GM21367 (cell line): ENCODE measurements at regions not wholly inside any gene's neighbourhood (a gene's known extent, or its start where the extent isn't known, plus 50 kb on each side); places are given as distances from the start of the nearest gene placed in this dataset.
A peak's percentile ranks its signal among the peaks of the same experiment; 100 is the strongest.
"Not testable (repeated sequence)": the region's sequence is repeated elsewhere in the genome, so short reads cannot be mapped to it uniquely, and the experiment has no call there.

ENCODE experiments used
- ATAC-seq: cut with Tn5 transposase; IDR thresholded peaks from one replicate; pipeline ENCODE4 v1.9.1; 2021; ENCODE audit not compliant: unreplicated experiment

- no peak for ATAC-seq
These were observed 467.4 kb upstream of the SEMA6A start for GRCh38 chr5:117041926-117042595.

- no peak for ATAC-seq
These were observed 464.4 kb upstream of the SEMA6A start for GRCh38 chr5:117039035-117039434.

DNA sequence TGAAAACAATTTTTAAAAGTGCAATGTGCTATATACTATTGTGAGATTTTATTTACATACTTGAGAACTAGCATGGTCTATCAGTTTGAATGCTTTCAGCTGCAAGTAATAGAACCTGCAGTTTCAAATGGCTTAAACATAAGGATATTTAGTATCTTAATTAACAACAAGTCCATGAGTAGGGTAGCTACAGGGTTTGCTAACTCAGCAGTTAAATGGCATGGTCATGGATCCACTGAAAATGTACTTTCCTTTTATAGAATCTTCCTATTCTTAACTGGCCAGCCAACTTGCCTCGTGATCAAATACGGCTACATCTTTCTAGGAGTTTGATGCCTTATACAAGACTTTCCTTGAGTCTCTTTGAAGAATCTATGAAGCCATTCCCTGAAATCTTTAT is 452.8 kb upstream of the SEMA6A start:
- no peak for ATAC-seq

DNA sequence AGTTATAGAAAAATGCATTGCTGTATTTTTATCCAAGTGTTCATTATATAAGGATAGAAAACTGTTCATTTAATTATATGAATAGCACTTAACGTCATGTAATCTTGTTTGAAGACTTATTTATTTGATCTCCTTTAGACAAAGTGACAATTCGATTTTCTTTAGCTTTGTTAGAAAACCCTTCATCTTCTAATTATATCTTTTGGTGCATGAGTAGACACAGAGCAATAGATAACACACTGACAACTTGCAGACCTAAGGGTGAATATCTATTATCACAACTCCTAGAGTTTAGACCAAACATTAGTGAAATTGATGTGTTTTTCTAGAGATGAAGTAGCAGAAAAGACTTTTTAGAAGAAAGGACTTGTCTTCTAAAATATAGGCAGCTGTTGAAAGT is 446.4 kb upstream of the SEMA6A start:
- no peak for ATAC-seq

- no peak for ATAC-seq
These were observed 438.8 kb upstream of the SEMA6A start for GRCh38 chr5:117013280-117013877.

- ATAC-seq, result no peak
These were observed 436.0 kb upstream of the SEMA6A start for GRCh38 chr5:117010574-117010973.

GRCh38 chr5:116998024-116998423 is 423.4 kb upstream of the SEMA6A start:
- ATAC-seq, result no peak

- ATAC-seq, result no peak
These were observed 418.1 kb upstream of the SEMA6A start for GRCh38 chr5:116992681-116993080.

GRCh38 chr5:116989995-116990394 is 415.4 kb upstream of the SEMA6A start:
- no peak for ATAC-seq

GRCh38 chr5:116982035-116982434 is 407.4 kb upstream of the SEMA6A start:
- no peak for ATAC-seq

- ATAC-seq, result no peak
These were observed 406.0 kb upstream of the SEMA6A start for GRCh38 chr5:116980581-116980980.

DNA sequence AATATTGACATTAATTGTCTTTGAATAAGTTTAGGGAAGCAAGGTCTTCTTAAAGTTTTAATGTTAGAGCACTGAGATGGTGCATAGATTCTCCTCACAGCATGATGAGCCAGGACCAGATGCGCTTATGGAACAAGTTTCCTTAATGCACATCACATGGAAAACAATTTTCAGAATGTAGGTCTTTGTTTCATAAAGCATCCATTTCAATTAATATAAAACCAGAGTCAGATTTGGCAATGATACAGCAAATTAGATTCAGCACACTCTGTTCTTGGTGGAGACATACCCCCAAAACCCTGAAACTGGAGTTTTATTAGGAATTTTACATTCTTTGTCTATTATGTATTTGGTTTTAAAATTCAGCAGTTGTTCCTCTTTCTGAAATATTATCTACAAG is 402.1 kb upstream of the SEMA6A start:
- no peak for ATAC-seq

DNA sequence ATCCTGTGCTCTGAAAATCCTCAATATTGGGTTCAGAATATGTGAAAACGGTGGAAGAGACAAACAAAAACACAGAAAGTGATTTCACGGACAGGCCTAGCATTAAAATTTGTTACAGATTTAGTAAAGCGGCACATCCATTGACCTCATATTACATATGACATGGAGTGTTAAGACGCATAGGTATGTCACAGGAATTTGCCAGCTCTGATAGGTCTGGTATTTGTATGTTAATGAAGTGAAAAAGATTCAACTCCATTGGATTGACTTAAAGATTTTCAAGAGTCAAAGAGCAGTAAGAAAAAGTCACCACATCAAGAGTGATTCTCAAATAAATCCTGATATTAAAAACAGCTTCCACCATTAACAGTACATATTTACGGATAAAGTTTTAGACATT is 396.5 kb upstream of the SEMA6A start:
- no peak for ATAC-seq

DNA sequence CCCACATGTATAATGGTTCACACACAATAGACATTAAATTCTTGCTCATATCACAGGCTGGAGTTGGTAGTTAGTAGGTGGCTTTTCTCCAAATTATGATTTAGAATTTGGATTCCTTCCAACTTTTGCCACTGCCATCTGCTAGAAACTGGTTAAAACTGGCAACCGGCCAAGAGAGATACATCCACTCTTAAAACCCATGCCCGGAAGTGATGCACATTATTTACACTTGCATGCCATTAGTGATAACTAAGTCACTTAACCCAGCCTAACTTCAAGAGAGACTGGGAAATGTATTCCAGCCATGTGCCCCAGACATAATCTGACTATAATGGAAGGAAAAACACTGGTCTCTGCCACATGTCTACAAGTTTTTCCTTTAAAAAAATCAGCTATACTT is 395.7 kb upstream of the SEMA6A start:
- ATAC-seq, result no peak

GRCh38 chr5:116964438-116964837 is 389.8 kb upstream of the SEMA6A start:
- no peak for ATAC-seq

GRCh38 chr5:116961021-116961420 is 386.4 kb upstream of the SEMA6A start:
- ATAC-seq, result no peak

- ATAC-seq, result no peak
These were observed 385.2 kb upstream of the SEMA6A start for GRCh38 chr5:116959843-116960242.

DNA sequence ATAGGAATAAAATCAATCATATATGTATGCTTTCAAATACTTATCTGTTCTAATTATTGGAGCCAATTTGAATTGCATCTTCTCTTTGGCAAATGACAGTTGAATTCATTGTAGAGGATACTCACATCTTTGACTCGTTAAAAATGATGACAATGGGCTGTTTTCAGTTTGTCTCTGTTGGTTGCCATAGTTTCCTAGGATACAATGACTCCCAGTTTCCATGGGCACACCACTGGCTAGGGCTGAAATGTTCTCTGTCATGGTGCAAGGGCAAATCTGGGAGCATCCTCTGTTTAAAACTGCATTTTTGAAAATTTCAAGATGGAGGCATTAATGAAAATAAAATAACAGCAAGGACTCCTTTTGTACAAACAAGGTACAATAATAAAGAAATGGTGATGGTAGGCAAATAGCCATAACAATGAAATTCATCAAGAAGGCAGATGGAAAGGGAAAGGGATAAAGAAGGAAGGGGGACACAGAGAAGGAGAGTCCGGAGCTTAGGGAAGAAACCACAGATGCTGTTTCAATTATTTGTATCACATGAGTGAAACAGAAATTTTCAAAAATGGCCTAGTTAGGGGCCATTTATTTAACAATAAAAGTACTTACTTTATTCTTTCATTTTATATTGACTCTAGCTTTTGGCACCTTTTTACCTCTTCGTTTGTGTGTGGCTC is 378.8 kb upstream of the SEMA6A start:
- no peak for ATAC-seq

- ATAC-seq, result no peak
These were observed 376.6 kb upstream of the SEMA6A start for GRCh38 chr5:116951219-116951618.

DNA sequence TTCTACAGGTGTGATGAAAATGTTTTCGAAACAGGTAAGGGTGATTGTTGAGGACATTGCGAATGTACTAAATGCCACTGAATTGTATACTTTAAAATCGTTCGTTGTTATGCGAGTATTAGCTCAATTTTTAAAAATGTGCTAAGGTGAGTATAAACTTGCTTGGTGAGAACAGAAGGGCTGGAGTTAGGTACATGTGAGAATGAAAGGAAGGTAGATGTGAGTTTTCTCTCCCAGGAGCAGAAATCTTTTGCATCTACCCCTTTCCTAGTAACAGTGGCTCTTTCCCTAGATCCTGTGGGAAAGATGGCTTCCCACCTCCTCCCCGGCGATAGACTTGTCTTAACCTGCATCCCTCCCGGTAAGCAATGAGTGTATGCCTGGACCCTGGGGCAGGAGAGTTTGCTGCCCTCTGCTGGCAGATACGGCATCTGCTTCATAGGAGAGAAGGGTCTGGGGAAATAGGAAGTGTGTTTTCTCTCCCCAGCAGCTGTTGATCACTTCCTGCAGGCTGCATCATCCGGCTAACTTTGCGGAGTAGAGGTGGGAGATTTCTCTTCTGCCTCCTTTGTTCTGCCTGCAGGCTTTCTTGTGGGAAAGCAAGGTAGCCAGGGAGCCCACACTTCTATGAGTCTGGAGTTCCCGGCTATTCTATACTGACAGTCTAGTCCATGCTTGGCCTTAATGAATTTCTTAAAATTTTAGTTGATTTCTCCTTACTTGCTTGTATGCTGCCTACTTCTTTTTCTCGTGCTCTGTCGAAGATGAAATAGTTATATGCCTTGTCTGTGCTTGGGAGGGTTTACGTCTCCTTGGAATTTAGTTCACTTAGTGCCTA is 373.3 kb upstream of the SEMA6A start:
- peak; percentile 100 for ATAC-seq

- ATAC-seq, result not testable (repeated sequence)
These were observed 371.2 kb upstream of the SEMA6A start for GRCh38 chr5:116945613-116946382.
